ENCODE measurements at regions not wholly inside any gene's neighbourhood (a gene's known extent, or its start where the extent isn't known, plus 50 kb on each side); places are given as distances from the start of the nearest gene placed in this dataset.
"Not testable (repeated sequence)": the region's sequence is repeated elsewhere in the genome, so short reads cannot be mapped to it uniquely, and the experiment has no call there.

DNA sequence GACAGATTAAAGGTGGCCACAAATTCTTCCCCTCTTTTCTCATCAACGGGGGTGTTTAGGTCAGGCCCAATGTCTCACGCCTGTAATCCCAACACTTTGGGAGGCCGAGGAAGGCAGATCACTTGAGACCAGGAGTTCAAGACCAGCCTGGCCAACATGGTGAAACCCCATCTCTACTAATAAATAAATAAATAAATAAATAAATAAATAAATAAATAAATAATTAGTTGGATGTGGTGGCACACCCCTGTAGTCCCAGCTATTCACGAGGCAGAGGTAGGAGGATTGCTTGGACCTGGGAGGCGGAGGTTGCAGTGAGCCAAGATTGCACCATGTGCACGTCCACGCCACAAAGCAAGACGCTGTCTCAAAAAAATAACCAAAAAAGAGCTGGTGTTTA, 180.7 kb downstream of the FASLG start:
- DNase-seq = not testable (repeated sequence)

DNA sequence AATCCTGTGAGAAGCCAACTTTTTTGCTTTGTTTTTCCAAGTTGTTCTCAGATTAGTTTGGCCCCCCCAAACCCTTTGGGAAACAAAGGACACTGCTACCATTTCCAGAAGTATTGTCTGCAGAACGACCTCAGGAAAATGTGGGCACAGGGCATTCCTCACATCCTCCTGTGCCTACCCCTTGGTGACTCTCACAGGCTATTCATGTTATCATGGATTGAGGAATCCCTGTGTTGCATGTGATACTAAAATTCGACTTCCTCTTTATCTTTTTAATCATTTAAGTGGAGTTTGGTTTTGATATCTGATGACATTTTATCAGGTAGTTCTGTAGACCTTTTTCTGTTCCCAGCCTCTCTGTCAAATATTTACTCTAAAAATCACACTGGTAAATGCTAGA, 184.5 kb downstream of the FASLG start:
- DNase-seq = no peak

DNA sequence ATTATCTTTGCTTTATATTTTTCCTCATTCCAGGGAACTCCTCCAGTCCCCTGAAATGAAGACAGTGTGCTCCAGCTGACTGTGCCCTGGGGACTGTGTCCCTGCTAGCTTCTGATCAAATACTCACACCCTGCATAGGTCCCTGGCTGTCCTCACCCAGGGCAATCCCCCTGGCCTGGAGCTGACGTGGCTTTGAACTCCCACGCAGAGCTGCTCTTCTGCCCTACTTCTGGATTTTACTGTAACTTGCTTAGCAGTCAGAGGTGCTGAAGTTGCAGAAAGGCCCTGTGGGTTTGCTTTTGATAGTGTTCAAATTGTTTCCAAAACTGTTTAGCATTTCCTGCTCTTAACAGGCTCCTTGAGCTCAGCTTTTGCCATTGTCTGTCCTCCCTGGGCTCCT, 186.5 kb downstream of the FASLG start:
- no peak for DNase-seq

DNA sequence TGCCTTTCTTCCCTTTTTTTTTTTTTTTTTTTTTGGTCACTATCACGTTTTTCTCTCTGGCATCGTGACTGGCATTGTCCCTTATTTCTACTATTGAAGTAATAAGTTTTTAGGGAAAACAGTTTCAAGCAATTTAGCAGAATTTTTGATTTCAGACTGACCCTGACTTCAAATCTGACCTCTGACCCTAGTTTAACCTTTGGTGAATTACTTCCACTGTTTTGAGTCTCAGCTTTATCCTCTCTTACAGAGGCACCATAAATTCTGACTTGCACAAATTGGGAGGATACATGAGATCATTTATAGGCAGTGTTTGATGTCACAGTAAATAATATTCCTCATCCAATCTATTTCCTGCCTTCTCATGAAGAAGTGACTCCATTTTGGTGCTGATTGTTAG, 187.0 kb downstream of the FASLG start:
- no peak for DNase-seq

DNA sequence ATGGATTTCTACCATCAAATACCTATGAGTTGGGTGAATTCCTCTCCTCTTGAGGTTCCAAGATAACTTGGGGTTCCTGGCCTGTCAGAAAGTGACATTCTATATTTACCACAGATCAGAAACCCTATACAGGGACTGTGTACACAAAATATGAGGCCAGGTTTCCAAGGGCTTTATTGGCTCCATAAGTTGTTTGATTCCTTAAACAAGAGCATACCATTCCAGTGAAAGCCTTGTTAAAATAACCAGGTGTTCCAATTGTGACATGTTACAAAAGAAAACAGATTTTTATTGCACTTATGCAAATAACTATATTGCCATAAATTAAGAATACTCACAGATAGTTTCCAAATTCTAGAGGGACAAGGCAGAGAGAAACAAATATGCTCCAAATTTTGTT, 188.9 kb downstream of the FASLG start:
- not testable (repeated sequence) for DNase-seq

DNA sequence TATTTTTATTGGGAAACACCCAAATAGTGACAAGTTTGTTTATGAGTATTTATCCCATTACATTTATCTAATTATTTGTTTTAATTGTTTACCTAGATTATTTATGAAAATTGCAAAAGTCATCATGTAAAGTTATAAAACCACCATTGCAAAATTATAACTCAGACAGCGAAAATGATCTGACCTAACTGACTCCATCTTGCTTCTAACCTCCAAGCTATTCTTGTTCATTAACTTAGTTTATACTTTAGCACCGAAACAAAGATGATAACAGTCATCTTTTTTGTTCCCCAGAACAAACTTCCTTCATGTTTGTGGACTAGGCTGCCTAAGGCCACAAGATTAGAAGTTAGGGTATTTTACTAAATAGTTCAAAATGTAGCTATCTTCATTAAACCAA, 190.8 kb downstream of the FASLG start:
- DNase-seq = no peak

DNA sequence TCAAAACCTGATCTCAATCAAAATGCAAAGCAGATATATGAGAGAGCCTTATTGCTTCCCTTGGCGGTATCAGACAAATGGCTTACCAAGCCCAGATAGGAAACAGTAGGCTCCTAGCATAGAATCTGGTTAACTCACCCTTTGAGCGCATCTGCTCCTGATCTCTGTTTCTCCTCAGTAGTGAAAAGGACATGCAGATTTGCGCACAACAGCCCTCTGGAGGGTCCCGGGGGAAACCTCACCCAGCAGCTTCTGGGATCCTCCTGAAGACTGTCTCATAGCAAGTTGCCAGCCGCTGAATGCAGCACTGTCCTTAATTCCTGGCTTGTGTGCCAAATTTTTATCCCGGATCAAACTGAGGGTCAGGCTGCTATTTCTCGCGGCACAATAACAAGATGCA, 192.2 kb downstream of the FASLG start:
- no peak for DNase-seq

DNA sequence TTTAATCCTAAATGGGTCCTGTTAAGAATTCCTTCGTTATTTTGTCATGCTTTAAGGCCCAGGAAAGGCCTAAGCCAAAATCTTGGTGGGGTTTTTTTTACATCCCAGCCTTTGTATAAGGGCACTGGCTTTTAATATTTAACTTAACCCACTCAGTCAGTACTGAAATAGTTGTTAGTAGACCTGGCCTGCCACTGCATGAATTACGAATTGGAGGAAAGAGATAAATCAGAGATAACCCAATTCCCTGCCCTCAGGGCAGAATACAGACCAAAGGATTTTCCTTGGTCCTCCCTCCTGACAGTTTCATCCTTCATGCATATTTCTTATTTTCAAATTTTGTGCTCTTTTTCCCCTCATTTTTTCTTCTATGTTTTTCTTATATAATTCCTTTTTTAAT, 193.0 kb downstream of the FASLG start:
- DNase-seq = peak; percentile 75

DNA sequence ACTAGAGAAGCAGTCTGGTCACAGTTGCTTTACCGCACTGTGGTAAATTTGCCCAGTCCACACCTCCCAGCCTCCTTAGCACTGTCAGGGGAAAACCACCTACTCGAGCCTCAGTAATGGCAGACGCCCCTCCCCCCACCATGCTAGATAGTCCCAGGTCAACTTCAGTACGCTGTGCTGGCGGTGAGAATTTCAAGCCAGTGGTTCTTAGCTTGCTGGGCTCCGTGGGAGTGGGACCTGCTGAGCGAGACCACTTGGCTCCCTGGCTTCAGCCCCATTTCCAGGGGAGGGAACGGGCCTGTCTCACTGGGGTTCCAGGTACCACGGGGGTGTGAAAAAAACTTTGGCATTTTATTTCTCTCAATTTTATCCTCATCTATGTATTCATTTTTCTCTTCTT, 194.8 kb downstream of the TNFSF18 start:
- DNase-seq = not testable (repeated sequence)

DNA sequence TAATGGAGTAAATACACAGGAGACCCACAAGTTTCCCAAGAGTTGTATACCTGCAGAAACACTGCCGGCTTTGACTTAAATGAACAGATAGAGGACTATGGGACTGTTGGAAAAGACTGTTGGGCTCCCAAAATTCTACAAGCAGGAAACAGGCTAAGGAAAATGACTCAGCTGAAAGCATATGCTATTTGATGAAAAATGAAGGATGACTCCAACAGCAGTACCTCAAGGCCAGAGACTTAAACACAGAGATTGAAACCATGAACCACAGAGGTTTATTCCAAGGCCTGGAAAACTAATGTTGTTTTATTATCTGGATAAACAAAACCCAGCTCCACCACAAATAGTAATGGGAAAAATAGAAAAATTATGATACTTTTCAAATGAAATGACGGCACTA, 187.7 kb downstream of the TNFSF18 start:
- no peak for DNase-seq

DNA sequence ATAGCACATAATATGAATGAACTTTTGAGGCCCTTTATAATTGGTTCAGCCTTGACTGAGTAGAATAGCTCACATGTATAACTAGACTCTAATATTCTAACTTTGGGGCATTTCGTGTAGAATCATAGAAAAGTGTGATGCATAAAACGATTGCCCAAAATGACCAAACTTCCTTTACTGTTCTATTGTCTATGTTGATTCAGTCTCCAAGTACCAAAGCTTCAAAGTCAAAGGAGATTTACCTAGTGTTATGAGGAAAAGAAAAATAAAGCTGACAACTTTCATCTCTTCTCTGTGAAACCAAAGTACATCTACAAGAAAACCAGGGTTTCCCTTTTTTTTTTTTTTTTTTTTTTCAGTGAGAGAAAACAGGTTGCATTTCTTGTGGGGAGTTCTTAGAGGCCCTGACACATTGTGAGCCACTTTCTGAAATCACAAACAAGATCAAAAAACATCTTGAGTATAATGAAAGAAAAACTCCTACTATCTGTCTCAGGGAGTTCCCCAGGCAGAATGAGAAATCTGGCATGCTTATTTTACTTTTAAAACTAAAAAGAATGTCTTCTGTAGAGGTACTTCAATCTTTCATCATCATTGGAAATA, 183.4 kb downstream of the TNFSF18 start:
- no peak for DNase-seq

DNA sequence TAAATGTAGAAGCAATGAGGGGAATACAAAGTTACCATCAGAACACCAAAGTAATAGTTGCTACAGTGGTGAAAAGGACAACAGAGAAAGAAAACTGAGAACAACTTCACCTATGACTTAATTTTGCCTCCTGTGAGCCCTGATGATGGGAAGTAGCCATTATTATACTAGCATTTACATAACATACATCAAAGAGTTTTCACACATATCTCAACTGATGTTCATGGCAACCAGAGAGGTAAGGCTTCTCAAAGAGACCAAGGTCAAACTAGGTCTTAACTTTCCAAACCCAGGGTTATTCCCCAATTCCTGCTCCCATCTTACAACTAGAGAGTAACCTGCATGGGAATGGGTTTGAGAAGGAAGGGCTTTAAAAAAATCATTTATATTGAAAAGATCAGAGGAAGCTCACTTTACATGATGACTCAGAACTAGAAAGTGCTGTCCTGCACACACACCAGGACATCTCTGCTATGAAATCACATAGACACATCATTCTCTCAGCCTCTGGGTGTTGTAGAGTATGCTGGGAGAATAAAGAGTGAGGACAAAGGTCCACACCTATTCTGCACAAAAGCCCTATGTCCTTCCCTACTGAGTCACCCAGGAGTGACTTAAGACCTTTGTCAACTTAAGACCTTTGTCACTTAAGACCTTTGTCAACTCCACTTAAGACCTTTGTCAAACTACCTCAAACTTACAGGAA, 179.7 kb downstream of the TNFSF18 start:
- DNase-seq = no peak

DNA sequence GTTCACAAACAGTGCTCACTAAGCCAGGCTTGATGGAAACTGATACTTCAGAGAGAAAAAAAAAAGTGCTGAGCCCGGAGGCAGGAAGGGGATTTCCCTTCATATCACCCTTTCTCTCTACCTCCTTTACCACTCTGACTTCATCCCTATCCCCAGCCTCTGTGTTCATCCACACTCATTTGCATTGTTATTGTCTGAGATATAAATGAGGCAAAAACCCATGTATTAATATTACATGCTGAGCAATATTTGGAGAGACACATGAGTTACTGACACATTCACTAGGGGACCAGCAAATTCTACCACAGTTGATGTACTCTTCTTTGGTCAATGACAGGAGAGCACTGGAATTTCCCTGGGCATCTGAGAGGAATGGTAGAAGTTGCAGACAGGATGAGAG, 175.8 kb downstream of the TNFSF18 start:
- DNase-seq = no peak

DNA sequence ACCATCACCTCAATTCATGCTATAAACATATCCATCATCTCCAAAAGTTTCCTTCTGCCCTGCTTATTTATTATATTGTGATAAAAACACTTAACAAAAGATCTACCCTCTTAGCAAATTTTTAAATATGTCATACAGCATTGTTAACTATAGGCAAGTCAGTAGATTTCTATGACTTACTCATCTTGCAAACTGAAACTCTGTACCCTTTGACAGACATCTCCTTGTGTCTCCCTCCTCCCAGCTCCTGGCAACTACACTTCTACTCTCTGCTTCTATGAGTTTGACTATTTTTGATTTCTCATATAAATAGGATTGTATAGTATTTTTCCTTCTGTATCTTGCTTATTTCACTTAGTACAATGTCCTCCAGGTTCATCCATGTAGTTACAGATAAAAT, 174.8 kb downstream of the TNFSF18 start:
- no peak for DNase-seq

DNA sequence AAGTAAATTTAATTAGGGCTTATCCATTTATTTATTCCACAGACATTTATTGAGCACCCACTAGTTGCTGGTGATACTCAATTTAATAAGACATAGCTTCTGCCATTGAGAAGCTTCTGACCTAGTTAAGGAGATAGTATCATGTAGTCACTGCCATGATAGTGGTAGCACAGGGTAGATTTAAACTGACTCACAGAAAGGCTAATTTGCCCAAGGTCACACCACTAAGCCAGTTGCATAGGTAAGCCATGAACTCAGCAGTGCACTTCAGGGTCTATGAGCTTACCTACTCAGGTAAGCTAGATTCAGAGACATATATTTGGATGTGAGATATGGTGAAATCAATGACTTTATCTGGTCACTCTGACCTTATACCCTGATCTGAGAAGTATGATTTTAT, 168.4 kb downstream of the TNFSF18 start:
- no peak for DNase-seq

DNA sequence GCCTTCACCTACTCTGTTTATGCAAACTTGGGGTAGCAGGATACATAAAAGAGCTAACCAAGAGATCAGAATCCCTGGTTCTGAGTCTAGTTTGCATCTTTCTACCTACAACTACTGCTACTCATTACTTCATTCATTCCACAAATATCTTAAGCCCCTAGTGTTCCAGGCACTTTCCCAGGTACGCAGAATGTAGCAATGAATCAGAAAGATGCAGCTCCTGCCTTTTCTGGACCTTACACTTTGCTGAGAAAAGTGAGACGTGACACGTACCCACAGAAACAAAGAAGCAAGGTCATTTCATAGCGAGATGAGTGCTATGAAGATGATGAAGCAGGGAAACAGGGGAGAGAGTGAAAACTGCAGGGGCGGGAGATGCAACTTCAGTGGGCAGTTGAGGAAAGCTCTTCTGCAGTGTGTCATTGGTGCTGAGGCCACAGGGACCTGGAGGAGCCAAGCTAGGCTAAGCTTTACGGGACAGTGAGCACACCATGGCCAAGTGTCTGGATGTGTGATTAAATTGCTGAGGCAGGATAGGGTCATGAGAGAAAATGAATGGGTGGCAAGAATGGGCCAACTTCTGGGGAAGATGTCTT, 167.9 kb downstream of the TNFSF18 start:
- no peak for DNase-seq

DNA sequence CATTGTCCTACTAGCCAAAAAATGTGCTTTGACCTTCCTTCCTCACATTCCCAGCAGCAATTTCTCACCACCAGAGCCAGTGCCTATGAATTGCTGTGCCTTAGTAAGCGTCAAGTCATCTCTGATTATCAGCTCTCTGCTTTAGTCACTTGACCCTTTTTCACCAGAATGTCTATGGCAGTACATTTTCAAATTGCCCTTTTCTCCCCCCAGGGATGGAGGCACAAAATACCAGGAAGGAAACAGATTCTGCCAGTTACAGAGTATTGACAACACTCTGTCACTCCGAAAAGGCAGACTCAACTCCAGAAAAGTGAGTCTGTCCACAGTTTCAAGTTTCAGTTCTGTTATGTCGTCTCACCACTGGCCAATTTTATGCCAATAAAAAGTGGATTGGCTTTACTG, 167.4 kb downstream of the TNFSF18 start:
- no peak for DNase-seq

DNA sequence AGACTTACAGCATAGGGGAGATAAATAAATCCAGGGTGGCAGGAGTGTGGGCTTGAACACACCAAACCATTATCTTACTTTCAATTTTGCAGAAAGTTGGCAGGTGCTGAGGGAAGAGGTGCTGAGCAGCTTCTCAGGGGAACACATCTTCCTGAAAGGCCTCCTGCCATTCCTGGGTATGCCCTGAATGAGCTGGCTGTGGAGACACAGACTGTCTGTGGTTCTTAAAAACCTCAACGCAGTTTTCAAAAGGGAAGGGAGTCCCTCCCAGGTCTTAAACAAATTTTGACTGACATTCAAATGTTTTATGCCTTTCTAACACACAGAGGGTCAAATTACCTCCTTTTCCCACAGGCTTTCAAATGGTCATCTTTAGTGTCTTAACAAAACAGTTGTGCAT, 166.9 kb downstream of the TNFSF18 start:
- no peak for DNase-seq

DNA sequence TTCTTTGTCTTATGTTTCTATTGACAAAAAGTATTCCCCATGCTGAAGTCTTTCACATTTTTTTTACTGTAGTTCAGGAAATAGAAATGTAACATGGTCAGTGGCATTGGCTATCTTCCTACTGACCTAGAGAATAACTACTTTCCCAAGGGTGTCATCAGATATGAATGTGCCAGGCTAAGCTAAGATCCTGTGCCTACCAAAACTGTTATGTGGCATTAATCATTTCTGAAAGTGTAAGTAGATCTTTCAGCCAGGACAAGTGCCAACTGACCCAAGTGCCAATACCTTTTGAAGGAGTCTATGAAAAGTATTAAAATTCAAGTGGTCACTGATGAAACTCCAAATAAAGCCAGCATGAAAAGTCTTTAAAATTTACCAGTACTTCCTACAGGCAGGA, 165.3 kb downstream of the TNFSF18 start:
- DNase-seq = peak; percentile 51

DNA sequence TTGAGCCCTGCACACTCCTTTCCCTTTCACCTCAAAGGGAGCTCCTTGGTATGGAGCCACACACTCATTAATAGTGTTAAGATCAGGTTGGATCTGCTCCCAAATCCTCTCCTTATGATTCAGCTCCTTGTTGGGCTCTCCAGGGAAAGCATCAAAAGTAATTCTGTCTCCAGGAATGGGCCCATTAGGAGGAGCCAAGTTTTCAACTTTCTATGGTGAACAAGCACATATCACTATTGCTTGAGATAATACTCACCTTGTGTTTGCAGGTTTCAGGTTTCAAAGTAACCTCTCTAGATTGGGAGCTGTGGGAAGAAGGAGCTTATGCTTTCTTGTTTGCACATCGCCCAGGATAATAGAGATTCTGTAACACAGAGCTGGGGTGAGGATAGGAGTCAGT, 164.8 kb downstream of the TNFSF18 start:
- peak; percentile 84 for DNase-seq

DNA sequence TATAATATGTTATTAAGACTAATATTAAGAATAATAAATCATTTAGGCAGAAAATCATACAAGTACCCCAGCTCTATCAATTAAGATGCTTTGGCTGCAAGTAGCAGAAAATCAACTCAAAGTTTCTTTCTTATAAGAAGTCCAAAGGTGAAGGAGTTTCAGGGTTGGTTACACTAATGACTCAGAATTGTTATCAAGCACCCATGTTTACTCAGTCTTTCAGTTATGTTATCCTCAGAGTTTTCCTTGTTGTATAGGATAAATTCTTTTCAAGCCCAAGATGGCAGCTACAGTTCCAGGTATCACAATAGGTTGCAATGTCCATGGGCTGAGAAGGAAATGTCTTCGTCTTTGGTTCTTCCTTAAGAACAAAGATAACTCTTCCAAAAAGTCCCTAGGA, 163.6 kb downstream of the TNFSF18 start:
- DNase-seq = peak; percentile 58

DNA sequence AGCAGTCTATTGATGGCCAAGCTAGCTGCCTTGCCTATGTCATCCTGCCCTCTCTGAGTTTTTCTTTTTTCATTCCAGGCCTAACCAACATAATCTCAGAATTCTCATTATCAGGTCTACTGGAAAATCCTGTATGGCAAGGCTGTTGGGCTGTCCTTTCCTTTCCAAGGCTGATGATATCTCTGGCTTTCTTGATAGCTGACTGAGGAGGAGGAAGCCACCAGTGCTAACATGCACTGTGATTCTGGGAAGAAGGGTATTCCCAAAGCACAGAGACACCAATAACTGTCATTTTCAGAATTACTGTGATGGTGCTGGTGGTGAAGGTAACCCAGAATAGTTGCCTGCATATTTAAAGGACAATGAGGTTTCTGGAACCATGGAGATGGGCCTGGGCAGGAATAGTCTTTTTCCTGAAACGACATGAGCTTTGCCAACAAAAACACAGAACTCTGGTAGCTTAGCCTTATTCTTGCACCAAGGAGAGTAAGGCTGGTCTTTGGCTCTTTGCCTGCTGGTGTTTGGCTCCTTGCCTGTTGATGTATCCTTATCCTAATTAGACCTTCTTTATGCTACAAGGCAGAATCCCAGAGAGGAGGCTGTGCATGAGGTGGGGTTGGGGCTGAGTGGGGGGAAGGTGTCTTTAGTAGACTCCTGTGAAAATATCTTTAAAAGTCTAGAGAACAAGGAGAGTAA, 157.4 kb downstream of the TNFSF18 start:
- DNase-seq = peak; percentile 49

DNA sequence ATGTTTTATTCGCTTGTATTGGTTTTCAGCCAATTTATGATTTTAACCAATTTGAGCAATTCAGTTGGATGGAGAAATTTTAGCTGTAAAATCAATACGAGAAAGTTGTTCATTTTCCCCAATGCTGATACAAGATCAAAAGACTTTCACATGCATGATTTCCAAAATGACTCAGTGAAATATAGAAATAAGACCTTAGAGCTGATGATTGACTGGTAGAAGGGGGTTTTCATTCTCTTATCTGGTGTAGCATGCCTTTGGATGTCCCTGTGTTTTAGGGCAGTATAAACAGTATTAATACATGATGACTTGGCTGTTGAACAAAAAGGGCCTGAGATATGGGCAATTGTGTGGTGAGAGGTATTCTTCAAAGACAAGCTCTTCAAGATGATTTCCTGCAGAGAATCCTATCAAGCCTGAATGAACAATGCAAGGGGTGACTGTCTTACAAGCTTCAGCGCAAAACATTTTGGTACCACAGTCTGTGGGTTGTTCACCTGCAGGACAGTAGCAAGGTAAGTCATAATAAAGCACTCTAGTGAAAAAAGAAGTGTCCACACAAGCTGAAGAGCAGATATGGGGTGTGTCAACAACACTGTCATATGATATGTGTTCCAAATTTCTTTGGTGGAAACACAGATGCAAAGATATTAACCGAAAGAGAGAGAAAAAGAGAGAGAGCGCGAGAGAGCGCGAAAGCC, 156.2 kb downstream of the TNFSF18 start:
- no peak for DNase-seq

Data from NCI-H226 (cell line).